SK-N-SH (cell line): ENCODE measurements at regions not wholly inside any gene's neighbourhood (a gene's known extent, or its start where the extent isn't known, plus 50 kb on each side); places are given as distances from the start of the nearest gene placed in this dataset.

Experiments used
- CTCF ChIA-PET: fragments of 300-600, 350-600 bp; formaldehyde crosslinking; extraction: SDS; loops from one replicate; lab custom pipeline; 2021; lab: Yijun Ruan, JAX
- POLR2A ChIA-PET: fragments of 350-600 bp; sonication (Branson Sonifier 250); formaldehyde crosslinking; extraction: SDS; loops from one replicate; lab custom pipeline; 2020; ENCODE audit warnings: antibody characterized with exemption, inconsistent platforms; lab: Yijun Ruan, JAX
- DNase-seq: peaks from one replicate; pipeline ENCODE4 v3.0.0; 2012
- H2AFZ ChIP-seq: fragments of 200-600 bp; sonication (generic); 2 replicates; pipeline ENCODE4 v1.8.1; 2016; ENCODE audit warnings: antibody characterized with exemption, mild to moderate bottlenecking, low read depth
- H3F3A ChIP-seq: fragments of 200-600 bp; sonication (generic); replicated peaks from 2 replicates; pipeline ENCODE3; 2016; ENCODE audit warnings: antibody characterized with exemption, mild to moderate bottlenecking; ENCODE audit not compliant: insufficient read depth
- H3K27ac ChIP-seq, 2 experiments: fragments of 200-500 bp in 1 of 2; fragments of 200-600 bp in 1 of 2; sonication (Bioruptor generic) in 1 of 2; sonication (generic), shearing (Covaris generic) in 1 of 2; 2 replicates each; pipeline versions ENCODE4 v1.5.1 to v1.6.1; 2014 to 2016; ENCODE audit warnings: low read depth in 2 of 2, inconsistent platforms in 1 of 2, low read length in 1 of 2, mild to moderate bottlenecking in 1 of 2, mixed read lengths in 1 of 2
- H3K27me3 ChIP-seq: fragments of 200-600 bp; sonication (generic), shearing (Covaris generic); 2 replicates; pipeline ENCODE4 v1.6.1; 2016; ENCODE audit warnings: mixed run types; ENCODE audit not compliant: insufficient read depth
- H3K36me3 ChIP-seq, 2 experiments: fragments of 200-500 bp in 1 of 2; fragments of 200-600 bp in 1 of 2; sonication (Bioruptor generic) in 1 of 2; sonication (generic) in 1 of 2; replicated peaks in 1 of 2; 2 replicates each; pipeline versions ENCODE3 to v1.5.1; 2014 to 2016; ENCODE audit warnings: low read length in 1 of 2, mild to moderate bottlenecking in 1 of 2; ENCODE audit not compliant: insufficient read depth in 2 of 2, control insufficient read depth in 1 of 2
- H3K4me1 ChIP-seq, 2 experiments: fragments of 200-500 bp in 1 of 2; fragments of 200-600 bp in 1 of 2; sonication (Bioruptor generic) in 1 of 2; sonication (generic), shearing (Covaris generic) in 1 of 2; 2 replicates each; pipeline versions ENCODE4 v1.5.1 to v1.6.1; 2014 to 2016; ENCODE audit warnings: low read depth in 1 of 2, low read length in 1 of 2, mixed run types in 1 of 2; ENCODE audit not compliant: insufficient read depth in 2 of 2, control insufficient read depth in 1 of 2
- H3K4me2 ChIP-seq: fragments of 200-600 bp; sonication (generic), shearing (Covaris generic); 2 replicates; pipeline ENCODE4 v1.6.1; 2017; ENCODE audit warnings: mixed run types
- H3K4me3 ChIP-seq, 2 experiments: fragments of 200-500 bp in 1 of 2; fragments of 200-600 bp in 1 of 2; sonication (Bioruptor generic) in 1 of 2; sonication (generic), shearing (Covaris generic) in 1 of 2; 2 replicates each; pipeline versions ENCODE4 v1.5.1 to v1.8.1; 2014 to 2016; ENCODE audit warnings: low read depth in 2 of 2, inconsistent platforms in 1 of 2, low read length in 1 of 2, mild to moderate bottlenecking in 1 of 2, mixed read lengths in 1 of 2, moderate library complexity in 1 of 2
- H3K79me2 ChIP-seq: fragments of 200-600 bp; sonication (generic); 2 replicates; pipeline ENCODE4 v1.8.1; 2017; ENCODE audit warnings: mild to moderate bottlenecking; ENCODE audit not compliant: insufficient read depth
- H3K9ac ChIP-seq: fragments of 200-600 bp; sonication (generic); 2 replicates; pipeline ENCODE4 v1.6.1; 2017; ENCODE audit warnings: mixed run types
- H3K9me2 ChIP-seq: fragments of 200-600 bp; sonication (generic); 2 replicates; pipeline ENCODE4 v1.6.1; 2017; ENCODE audit warnings: mixed run types
- H3K9me3 ChIP-seq: fragments of 200-600 bp; sonication (generic); 2 replicates; pipeline ENCODE4 v1.6.1; 2017; ENCODE audit warnings: mixed run types, mild to moderate bottlenecking, moderate library complexity
- H4K20me1 ChIP-seq: fragments of 200-600 bp; sonication (generic); 2 replicates; pipeline ENCODE4 v1.6.1; 2017; ENCODE audit warnings: mild to moderate bottlenecking, mixed run types; ENCODE audit not compliant: insufficient read depth
- EP300 ChIP-seq, 2 experiments: IDR thresholded peaks; 2 replicates each; pipeline versions ENCODE4 v1.4.0 to v1.6.1; 2012; ENCODE audit warnings: borderline replicate concordance in 1 of 2, low read depth in 1 of 2, low read length in 1 of 2
- EZH2phosphoT487 ChIP-seq: fragments of 200-600 bp; sonication (generic); IDR thresholded peaks from 2 replicates; pipeline ENCODE4 v1.6.1; 2017; ENCODE audit warnings: low read depth, mixed run types, mild to moderate bottlenecking, antibody characterized with exemption, moderate library complexity, borderline replicate concordance
- FOSL2 ChIP-seq: IDR thresholded peaks from 2 replicates; pipeline ENCODE4 v1.4.0; 2012; ENCODE audit warnings: low read depth, mild to moderate bottlenecking, moderate library complexity, borderline replicate concordance
- FOXJ3 ChIP-seq: sonication (generic); formaldehyde crosslinking; IDR thresholded peaks from 2 replicates; pipeline ENCODE4 v1.5.1; 2020; ENCODE audit warnings: mild to moderate bottlenecking, missing genetic modification reagents
- GATA2 ChIP-seq: sonication (generic); formaldehyde crosslinking; IDR thresholded peaks from 2 replicates; pipeline ENCODE4 v1.5.0; 2020; ENCODE audit warnings: mild to moderate bottlenecking, missing genetic modification reagents
- JUND ChIP-seq: IDR thresholded peaks from 2 replicates; pipeline ENCODE4 v1.4.0; 2012
- RFX5 ChIP-seq: IDR thresholded peaks from 2 replicates; pipeline ENCODE4 v1.6.1; 2012; ENCODE audit warnings: mild to moderate bottlenecking, improper control_type of control experiment, low read length
- SIN3A ChIP-seq: IDR thresholded peaks from 2 replicates; pipeline ENCODE4 v1.6.1; 2012; ENCODE audit warnings: low read depth, mild to moderate bottlenecking, low read length, moderate library complexity, borderline replicate concordance
- YY1 ChIP-seq: IDR thresholded peaks from 2 replicates; pipeline ENCODE4 v1.4.0; 2012; ENCODE audit warnings: low read depth, mild to moderate bottlenecking
- WGBS: methylation state at CpG from one replicate; pipeline ENCODE4 v1.1.6; 2017; ENCODE audit warnings: low lambda C conversion rate; 5-methylcytosine and 5-hydroxymethylcytosine counted together
- TF ChIP-seq, protein P1 (sequence below): IDR thresholded peaks from 2 replicates; pipeline ENCODE4 v1.4.0; 2012; ENCODE audit warnings: low read depth, borderline replicate concordance
- TF ChIP-seq, protein P2 (sequence below): fragments of 200-600 bp; sonication (generic); IDR thresholded peaks from 2 replicates; pipeline ENCODE4 v1.6.1; 2017; ENCODE audit warnings: antibody characterized with exemption, mild to moderate bottlenecking, moderate library complexity

- Histone ChIP-seq H3K9ac (no peak overlapping the region), H3K4me3 (no peak overlapping the region), H3K27ac (no peak overlapping the region), H3K9me3 (no peaks in the 10 kb centered on the region), H3K36me3 (no peaks in the 10 kb centered on the region), H3F3A (peaks cover 3% of the 10 kb centered on the region), H3K27me3 (no peaks in the 10 kb centered on the region), H4K20me1 (no peaks in the 10 kb centered on the region), H3K4me2 (no peak overlapping the region), H3K79me2 (no peaks in the 10 kb centered on the region), H2AFZ (no peak overlapping the region), H3K9me2 (no peaks in the 10 kb centered on the region), H3K4me1 (no peaks in the 10 kb centered on the region; a peak in 1 of 4 replicates)
- POLR2A ChIA-PET: no interaction called here
- TF ChIP-seq FOXJ3 (CRISPR knock-in tag) (no peak), GATA2 (no peak)
- TF ChIP-seq, protein P1, sequence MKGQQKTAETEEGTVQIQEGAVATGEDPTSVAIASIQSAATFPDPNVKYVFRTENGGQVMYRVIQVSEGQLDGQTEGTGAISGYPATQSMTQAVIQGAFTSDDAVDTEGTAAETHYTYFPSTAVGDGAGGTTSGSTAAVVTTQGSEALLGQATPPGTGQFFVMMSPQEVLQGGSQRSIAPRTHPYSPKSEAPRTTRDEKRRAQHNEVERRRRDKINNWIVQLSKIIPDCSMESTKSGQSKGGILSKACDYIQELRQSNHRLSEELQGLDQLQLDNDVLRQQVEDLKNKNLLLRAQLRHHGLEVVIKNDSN: no peak
- WGBS: 67% methylated on average over 3 of the region's 3 CpGs
- no peak for DNase-seq
- CTCF ChIA-PET: no interaction called here
These were observed 67.2 kb downstream of the KIF4B start for GRCh38 chr5:155080721-155081120.

GRCh38 chr5:155081618-155082017, 68.1 kb downstream of the KIF4B start:
- peaks cover 3% of the 10 kb centered on the region for H3F3A ChIP-seq
- H3K9ac ChIP-seq: no peak overlapping the region
- no peaks in the 10 kb centered on the region for H4K20me1 ChIP-seq
- H3K79me2 ChIP-seq: no peaks in the 10 kb centered on the region
- no peaks in the 10 kb centered on the region for H3K4me1 ChIP-seq
- H3K4me3 ChIP-seq: no peak overlapping the region
- TF ChIP-seq SIN3A (no peak), EZH2phosphoT487 (no peak), YY1 (no peak), EP300 (IDR thresholded peaks at IDR 0.05; ENCODE audit: borderline replicate concordance in 1 of 2, low read depth in 1 of 2, low read length in 1 of 2) (no peak)
- TF ChIP-seq, protein P2, sequence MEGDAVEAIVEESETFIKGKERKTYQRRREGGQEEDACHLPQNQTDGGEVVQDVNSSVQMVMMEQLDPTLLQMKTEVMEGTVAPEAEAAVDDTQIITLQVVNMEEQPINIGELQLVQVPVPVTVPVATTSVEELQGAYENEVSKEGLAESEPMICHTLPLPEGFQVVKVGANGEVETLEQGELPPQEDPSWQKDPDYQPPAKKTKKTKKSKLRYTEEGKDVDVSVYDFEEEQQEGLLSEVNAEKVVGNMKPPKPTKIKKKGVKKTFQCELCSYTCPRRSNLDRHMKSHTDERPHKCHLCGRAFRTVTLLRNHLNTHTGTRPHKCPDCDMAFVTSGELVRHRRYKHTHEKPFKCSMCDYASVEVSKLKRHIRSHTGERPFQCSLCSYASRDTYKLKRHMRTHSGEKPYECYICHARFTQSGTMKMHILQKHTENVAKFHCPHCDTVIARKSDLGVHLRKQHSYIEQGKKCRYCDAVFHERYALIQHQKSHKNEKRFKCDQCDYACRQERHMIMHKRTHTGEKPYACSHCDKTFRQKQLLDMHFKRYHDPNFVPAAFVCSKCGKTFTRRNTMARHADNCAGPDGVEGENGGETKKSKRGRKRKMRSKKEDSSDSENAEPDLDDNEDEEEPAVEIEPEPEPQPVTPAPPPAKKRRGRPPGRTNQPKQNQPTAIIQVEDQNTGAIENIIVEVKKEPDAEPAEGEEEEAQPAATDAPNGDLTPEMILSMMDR: no peak
- H3K36me3 ChIP-seq: no peaks in the 10 kb centered on the region
- POLR2A ChIA-PET: no interaction called here
- no peaks in the 10 kb centered on the region for H3K27me3 ChIP-seq
- no peak for DNase-seq
- WGBS: 85% methylated on average over 3 of the region's 3 CpGs
- no peak overlapping the region for H3K27ac ChIP-seq
- H2AFZ ChIP-seq: peak overlapping the region; percentile 87
- CTCF ChIA-PET: no interaction called here
- no peaks in the 10 kb centered on the region for H3K9me3 ChIP-seq
- H3K9me2 ChIP-seq: no peaks in the 10 kb centered on the region
- H3K4me2 ChIP-seq: no peak overlapping the region

GRCh38 chr5:155082401-155082800, 68.8 kb downstream of the KIF4B start:
- Histone ChIP-seq H3K27ac (peak overlapping the region in 1 of 2 experiments; percentile 50; a peak in 1 of 4 replicates), H2AFZ (peak overlapping the region; percentile 87), H3K9me3 (no peaks in the 10 kb centered on the region), H3K9me2 (no peaks in the 10 kb centered on the region), H3K9ac (no peak overlapping the region), H4K20me1 (no peaks in the 10 kb centered on the region), H3K4me1 (no peaks in the 10 kb centered on the region; a peak in 2 of 4 replicates), H3K79me2 (no peaks in the 10 kb centered on the region), H3K4me2 (no peak overlapping the region; the same call in 1 of the 2 replicates), H3K36me3 (no peaks in the 10 kb centered on the region), H3F3A (peaks cover 3% of the 10 kb centered on the region), H3K4me3 (no peak overlapping the region), H3K27me3 (no peaks in the 10 kb centered on the region)
- WGBS: 15% methylated on average over 4 of the region's 4 CpGs
- TF ChIP-seq, protein P1: no peak
- TF ChIP-seq RFX5 (no peak), JUND (peak; percentile 17; the same call in 1 of the 2 replicates), FOSL2 (peak; percentile 72), EP300 (IDR thresholded peaks at IDR 0.05; ENCODE audit: borderline replicate concordance in 1 of 2, low read depth in 1 of 2, low read length in 1 of 2) (no peak), SIN3A (no peak)
- POLR2A ChIA-PET: no interaction called here
- DNase-seq: no peak
- CTCF ChIA-PET: no interaction called here
